ENCODE measurements at regions not wholly inside any gene's neighbourhood (a gene's known extent, or its start where the extent isn't known, plus 50 kb on each side); places are given as distances from the start of the nearest gene placed in this dataset.
A peak's percentile ranks its signal among the peaks of the same experiment; 100 is the strongest.

DNA sequence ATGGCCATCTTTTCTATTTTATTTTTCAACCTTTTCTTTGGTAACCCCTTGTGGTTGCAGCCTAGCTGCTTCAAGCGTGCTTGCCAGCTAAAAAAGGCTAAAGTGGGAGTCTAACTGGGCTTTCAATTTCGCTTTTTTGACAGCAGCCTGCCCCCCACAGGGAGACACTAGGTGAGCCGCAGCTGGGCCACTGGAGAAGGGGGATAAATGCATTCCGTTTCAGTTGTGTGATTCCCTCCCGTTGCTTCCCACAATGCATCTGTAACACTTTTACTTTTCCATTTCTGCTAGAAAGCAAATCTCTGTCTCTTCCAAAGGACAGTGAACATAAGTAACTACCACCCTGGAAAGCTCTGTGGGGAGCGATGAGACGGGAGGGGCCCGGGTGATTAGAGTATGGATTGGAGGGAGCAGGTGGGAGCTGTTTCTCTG, 86.3 kb upstream of the RAPGEF2 start (continued):
- TF ChIP-seq ETV6 (conservative IDR thresholded peaks at IDR 0.05 in 1 of 2, IDR thresholded peaks at IDR 0.05 in 1 of 2; ENCODE audit: borderline replicate concordance in 1 of 2, low read depth in 1 of 2): no peak
- TF ChIP-seq KDM1A (IDR thresholded peaks at IDR 0.05; ENCODE audit: borderline replicate concordance): no peak
- TF ChIP-seq DPF2 (IDR thresholded peaks at IDR 0.05): peak; percentile 39; the same call in 1 of the 2 replicates
- TF ChIP-seq TCF12 (IDR thresholded peaks at IDR 0.05; ENCODE audit: low read depth, low read length): peak; percentile 72; the same call in 1 of the 2 replicates
- 0 out of 2 replicates have a peak, but pooled peaks have one; percentile 52 for TF ChIP-seq ZSCAN29 (IDR thresholded peaks at IDR 0.05)
- no peak for TF ChIP-seq CHD4 (IDR thresholded peaks at IDR 0.05)
- TF ChIP-seq, protein P1, sequence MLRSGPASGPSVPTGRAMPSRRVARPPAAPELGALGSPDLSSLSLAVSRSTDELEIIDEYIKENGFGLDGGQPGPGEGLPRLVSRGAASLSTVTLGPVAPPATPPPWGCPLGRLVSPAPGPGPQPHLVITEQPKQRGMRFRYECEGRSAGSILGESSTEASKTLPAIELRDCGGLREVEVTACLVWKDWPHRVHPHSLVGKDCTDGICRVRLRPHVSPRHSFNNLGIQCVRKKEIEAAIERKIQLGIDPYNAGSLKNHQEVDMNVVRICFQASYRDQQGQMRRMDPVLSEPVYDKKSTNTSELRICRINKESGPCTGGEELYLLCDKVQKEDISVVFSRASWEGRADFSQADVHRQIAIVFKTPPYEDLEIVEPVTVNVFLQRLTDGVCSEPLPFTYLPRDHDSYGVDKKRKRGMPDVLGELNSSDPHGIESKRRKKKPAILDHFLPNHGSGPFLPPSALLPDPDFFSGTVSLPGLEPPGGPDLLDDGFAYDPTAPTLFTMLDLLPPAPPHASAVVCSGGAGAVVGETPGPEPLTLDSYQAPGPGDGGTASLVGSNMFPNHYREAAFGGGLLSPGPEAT (IDR thresholded peaks at IDR 0.05; ENCODE audit: low read depth): peak; percentile 45; the same call in 1 of the 2 replicates
- TF ChIP-seq SMC3 (IDR thresholded peaks at IDR 0.05; ENCODE audit: borderline replicate concordance, low read length): peak; percentile 37; the same call in 1 of the 2 replicates
- 0 out of 4 replicates have a peak, but pooled peaks of 1 of the 2 experiments have one; percentile 19 for TF ChIP-seq EP300 (IDR thresholded peaks at IDR 0.05; ENCODE audit: borderline replicate concordance in 1 of 2, control insufficient read depth in 1 of 2, low read depth in 2 of 2, low read length in 2 of 2)
- TF ChIP-seq, protein P2, sequence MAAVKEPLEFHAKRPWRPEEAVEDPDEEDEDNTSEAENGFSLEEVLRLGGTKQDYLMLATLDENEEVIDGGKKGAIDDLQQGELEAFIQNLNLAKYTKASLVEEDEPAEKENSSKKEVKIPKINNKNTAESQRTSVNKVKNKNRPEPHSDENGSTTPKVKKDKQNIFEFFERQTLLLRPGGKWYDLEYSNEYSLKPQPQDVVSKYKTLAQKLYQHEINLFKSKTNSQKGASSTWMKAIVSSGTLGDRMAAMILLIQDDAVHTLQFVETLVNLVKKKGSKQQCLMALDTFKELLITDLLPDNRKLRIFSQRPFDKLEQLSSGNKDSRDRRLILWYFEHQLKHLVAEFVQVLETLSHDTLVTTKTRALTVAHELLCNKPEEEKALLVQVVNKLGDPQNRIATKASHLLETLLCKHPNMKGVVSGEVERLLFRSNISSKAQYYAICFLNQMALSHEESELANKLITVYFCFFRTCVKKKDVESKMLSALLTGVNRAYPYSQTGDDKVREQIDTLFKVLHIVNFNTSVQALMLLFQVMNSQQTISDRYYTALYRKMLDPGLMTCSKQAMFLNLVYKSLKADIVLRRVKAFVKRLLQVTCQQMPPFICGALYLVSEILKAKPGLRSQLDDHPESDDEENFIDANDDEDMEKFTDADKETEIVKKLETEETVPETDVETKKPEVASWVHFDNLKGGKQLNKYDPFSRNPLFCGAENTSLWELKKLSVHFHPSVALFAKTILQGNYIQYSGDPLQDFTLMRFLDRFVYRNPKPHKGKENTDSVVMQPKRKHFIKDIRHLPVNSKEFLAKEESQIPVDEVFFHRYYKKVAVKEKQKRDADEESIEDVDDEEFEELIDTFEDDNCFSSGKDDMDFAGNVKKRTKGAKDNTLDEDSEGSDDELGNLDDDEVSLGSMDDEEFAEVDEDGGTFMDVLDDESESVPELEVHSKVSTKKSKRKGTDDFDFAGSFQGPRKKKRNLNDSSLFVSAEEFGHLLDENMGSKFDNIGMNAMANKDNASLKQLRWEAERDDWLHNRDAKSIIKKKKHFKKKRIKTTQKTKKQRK (IDR thresholded peaks at IDR 0.05; ENCODE audit: low read depth, low read length): no peak
- TF ChIP-seq ATF7 (IDR thresholded peaks at IDR 0.05; ENCODE audit: low read depth): peak; percentile 22; the same call in 1 of the 2 replicates
- TF ChIP-seq LARP7 (IDR thresholded peaks at IDR 0.05): no peak
